ENCODE measurements at regions not wholly inside any gene's neighbourhood (a gene's known extent, or its start where the extent isn't known, plus 50 kb on each side); places are given as distances from the start of the nearest gene placed in this dataset.

DNA sequence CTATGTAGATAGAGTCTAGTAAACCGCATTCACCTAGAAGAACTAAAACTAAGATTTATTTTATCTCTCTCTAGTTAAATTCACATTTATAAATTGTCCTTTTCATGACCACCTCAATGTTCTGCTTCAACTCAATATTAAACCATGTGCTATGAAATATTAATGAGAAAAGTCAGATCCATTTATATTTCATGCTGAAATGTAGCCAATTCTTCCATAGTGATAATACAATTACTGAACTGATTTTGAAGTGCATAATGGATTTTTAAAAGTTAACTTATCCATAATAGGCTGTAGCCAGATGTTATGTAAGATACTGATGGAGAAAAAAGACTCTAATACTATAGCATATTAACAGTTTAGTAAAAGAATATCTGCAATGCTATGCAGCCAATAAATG is 479.7 kb upstream of the PCDH15 start:
- Histone ChIP-seq H3K4me2 (ENCODE audit: low read length) (no peak overlapping the region), H4K20me1 (ENCODE audit: insufficient read depth) (no peaks in the 10 kb centered on the region), H2AFZ (ENCODE audit: low read depth, low read length) (no peak overlapping the region), H3K9me3 (ENCODE audit: low read length) (no peaks in the 10 kb centered on the region), H3K4me3 (ENCODE audit: low read length) (no peak overlapping the region), H3K27ac (ENCODE audit: low read length) (no peak overlapping the region), H3F3A (ENCODE audit: insufficient read depth, low read length, poor library complexity, severe bottlenecking) (no peaks in the 10 kb centered on the region), H3K9ac (ENCODE audit: low read length) (no peak overlapping the region), H3K27me3 (ENCODE audit: insufficient read depth, low read depth, low read length) (no peaks in the 10 kb centered on the region), H3K36me3 (ENCODE audit: insufficient read depth, low read length) (no peaks in the 10 kb centered on the region), H3K9me2 (ENCODE audit: insufficient read depth, low read length) (no peaks in the 10 kb centered on the region), H3K79me2 (replicated peaks; ENCODE audit: insufficient read depth, low read length) (no peaks in the 10 kb centered on the region)
- TF ChIP-seq, protein P1, sequence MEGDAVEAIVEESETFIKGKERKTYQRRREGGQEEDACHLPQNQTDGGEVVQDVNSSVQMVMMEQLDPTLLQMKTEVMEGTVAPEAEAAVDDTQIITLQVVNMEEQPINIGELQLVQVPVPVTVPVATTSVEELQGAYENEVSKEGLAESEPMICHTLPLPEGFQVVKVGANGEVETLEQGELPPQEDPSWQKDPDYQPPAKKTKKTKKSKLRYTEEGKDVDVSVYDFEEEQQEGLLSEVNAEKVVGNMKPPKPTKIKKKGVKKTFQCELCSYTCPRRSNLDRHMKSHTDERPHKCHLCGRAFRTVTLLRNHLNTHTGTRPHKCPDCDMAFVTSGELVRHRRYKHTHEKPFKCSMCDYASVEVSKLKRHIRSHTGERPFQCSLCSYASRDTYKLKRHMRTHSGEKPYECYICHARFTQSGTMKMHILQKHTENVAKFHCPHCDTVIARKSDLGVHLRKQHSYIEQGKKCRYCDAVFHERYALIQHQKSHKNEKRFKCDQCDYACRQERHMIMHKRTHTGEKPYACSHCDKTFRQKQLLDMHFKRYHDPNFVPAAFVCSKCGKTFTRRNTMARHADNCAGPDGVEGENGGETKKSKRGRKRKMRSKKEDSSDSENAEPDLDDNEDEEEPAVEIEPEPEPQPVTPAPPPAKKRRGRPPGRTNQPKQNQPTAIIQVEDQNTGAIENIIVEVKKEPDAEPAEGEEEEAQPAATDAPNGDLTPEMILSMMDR (IDR thresholded peaks at IDR 0.05; ENCODE audit: poor library complexity, severe bottlenecking), result no peak

DNA sequence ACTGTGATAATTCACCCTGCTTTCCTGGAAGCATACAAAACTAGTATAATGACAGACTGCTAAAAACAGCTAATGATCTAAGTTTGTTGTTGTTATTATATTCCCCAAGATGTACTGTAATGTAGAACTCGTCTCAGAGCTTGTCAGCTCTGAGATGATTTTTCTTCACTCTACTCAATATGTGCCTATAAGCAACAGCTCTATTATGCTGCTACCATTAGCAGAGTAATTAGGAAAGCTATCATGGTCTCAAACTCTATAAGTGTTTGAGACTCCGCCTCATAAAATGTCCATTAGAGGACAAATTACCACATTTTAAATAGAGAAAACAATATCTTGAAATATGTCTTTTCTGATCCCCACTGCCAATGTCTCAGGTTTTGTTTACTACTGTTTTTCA is 476.5 kb upstream of the PCDH15 start:
- Histone ChIP-seq H3K9me3 (ENCODE audit: low read length) (no peaks in the 10 kb centered on the region), H3K27ac (ENCODE audit: low read length) (no peak overlapping the region), H3K36me3 (ENCODE audit: insufficient read depth, low read length) (no peaks in the 10 kb centered on the region), H2AFZ (ENCODE audit: low read depth, low read length) (no peak overlapping the region), H3K9me2 (ENCODE audit: insufficient read depth, low read length) (no peaks in the 10 kb centered on the region), H3K27me3 (ENCODE audit: insufficient read depth, low read depth, low read length) (no peaks in the 10 kb centered on the region), H3K79me2 (replicated peaks; ENCODE audit: insufficient read depth, low read length) (no peaks in the 10 kb centered on the region), H3K9ac (ENCODE audit: low read length) (no peak overlapping the region), H4K20me1 (ENCODE audit: insufficient read depth) (no peaks in the 10 kb centered on the region), H3K4me2 (ENCODE audit: low read length) (no peak overlapping the region), H3K4me3 (ENCODE audit: low read length) (no peak overlapping the region), H3F3A (ENCODE audit: insufficient read depth, low read length, poor library complexity, severe bottlenecking) (no peaks in the 10 kb centered on the region)
- no peak for TF ChIP-seq RAD21 (conservative IDR thresholded peaks at IDR 0.05)

DNA sequence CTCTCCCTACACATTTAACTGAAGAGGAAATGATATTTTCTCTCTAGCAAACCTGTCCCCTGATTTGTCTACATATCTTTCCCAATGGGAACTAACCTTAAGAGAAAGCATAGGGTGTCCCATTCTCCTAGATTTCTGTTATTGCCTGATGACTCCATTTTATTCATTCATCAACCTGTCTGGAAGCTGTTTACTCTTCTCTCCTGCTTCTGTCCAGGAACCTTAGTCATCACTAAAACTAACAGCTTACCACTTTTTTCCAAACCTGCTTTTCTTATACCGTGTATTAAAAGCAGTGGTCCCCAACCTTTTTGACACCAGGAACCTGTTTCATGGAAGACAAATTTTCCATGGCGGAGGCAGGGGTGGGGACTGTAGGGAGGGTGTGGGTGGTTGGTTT is 473.3 kb upstream of the PCDH15 start:
- Histone ChIP-seq H3K27ac (ENCODE audit: low read length) (no peak overlapping the region), H3K27me3 (ENCODE audit: insufficient read depth, low read depth, low read length) (no peaks in the 10 kb centered on the region), H3K36me3 (ENCODE audit: insufficient read depth, low read length) (no peaks in the 10 kb centered on the region), H3K4me2 (ENCODE audit: low read length) (no peak overlapping the region), H3K4me3 (ENCODE audit: low read length) (no peak overlapping the region), H2AFZ (ENCODE audit: low read depth, low read length) (no peak overlapping the region), H4K20me1 (ENCODE audit: insufficient read depth) (no peaks in the 10 kb centered on the region), H3K9me2 (ENCODE audit: insufficient read depth, low read length) (no peaks in the 10 kb centered on the region), H3K9ac (ENCODE audit: low read length) (no peak overlapping the region), H3K79me2 (replicated peaks; ENCODE audit: insufficient read depth, low read length) (no peaks in the 10 kb centered on the region), H3F3A (ENCODE audit: insufficient read depth, low read length, poor library complexity, severe bottlenecking) (no peaks in the 10 kb centered on the region), H3K9me3 (ENCODE audit: low read length) (no peaks in the 10 kb centered on the region)
- TF ChIP-seq POLR2AphosphoS5 (IDR thresholded peaks at IDR 0.05) (no peak), RAD21 (conservative IDR thresholded peaks at IDR 0.05) (no peak), EP300 (conservative IDR thresholded peaks at IDR 0.05; ENCODE audit: poor library complexity, severe bottlenecking) (no peak), MXI1 (conservative IDR thresholded peaks at IDR 0.05; ENCODE audit: poor library complexity, severe bottlenecking) (no peak), TAF1 (IDR thresholded peaks at IDR 0.05; ENCODE audit: low read depth) (no peak), EZH2 (IDR thresholded peaks at IDR 0.05; ENCODE audit: borderline replicate concordance, insufficient read depth, low read length, poor library complexity, severe bottlenecking) (no peak), SMC3 (conservative IDR thresholded peaks at IDR 0.05; ENCODE audit: poor library complexity) (no peak)
- TF ChIP-seq, protein P2, sequence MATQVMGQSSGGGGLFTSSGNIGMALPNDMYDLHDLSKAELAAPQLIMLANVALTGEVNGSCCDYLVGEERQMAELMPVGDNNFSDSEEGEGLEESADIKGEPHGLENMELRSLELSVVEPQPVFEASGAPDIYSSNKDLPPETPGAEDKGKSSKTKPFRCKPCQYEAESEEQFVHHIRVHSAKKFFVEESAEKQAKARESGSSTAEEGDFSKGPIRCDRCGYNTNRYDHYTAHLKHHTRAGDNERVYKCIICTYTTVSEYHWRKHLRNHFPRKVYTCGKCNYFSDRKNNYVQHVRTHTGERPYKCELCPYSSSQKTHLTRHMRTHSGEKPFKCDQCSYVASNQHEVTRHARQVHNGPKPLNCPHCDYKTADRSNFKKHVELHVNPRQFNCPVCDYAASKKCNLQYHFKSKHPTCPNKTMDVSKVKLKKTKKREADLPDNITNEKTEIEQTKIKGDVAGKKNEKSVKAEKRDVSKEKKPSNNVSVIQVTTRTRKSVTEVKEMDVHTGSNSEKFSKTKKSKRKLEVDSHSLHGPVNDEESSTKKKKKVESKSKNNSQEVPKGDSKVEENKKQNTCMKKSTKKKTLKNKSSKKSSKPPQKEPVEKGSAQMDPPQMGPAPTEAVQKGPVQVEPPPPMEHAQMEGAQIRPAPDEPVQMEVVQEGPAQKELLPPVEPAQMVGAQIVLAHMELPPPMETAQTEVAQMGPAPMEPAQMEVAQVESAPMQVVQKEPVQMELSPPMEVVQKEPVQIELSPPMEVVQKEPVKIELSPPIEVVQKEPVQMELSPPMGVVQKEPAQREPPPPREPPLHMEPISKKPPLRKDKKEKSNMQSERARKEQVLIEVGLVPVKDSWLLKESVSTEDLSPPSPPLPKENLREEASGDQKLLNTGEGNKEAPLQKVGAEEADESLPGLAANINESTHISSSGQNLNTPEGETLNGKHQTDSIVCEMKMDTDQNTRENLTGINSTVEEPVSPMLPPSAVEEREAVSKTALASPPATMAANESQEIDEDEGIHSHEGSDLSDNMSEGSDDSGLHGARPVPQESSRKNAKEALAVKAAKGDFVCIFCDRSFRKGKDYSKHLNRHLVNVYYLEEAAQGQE (IDR thresholded peaks at IDR 0.05; ENCODE audit: borderline replicate concordance), result no peak
- TF ChIP-seq, protein P1 (IDR thresholded peaks at IDR 0.05; ENCODE audit: poor library complexity, severe bottlenecking), result no peak

All from neural cell (in vitro differentiated cells).